CD4-positive, alpha-beta T cell treated with Interleukin-15 for 4 hours (primary cell): ENCODE measurements at regions not wholly inside any gene's neighbourhood (a gene's known extent, or its start where the extent isn't known, plus 50 kb on each side); places are given as distances from the start of the nearest gene placed in this dataset.

Source experiments
- DNase-seq: peaks from one replicate; pipeline ENCODE4 v3.0.0-alpha.2; 2020; ENCODE audit warnings: low spot score

DNA sequence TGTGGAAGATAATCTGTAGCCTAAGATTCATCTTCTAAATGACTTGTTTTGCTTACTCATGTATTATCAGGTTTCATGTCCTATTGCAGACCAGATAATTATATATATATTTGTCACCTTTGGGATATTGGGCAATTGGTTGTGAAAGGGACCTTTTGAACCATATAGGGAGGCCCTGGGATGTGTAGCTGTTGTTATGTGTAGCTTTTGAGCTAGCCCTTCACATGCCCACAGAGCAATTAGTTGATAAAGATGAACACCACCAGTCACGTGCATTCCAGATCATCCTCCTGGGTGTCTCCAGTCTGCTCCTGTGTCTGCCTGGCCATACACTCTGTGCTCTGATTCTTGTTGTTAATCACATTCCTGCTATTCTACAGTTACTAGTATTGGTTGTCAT is 431.2 kb upstream of the FBXO33 start:
- DNase-seq: no peak

- DNase-seq: no peak
Observed at GRCh38 chr14:39861696-39862095, 429.5 kb upstream of the FBXO33 start.

DNA sequence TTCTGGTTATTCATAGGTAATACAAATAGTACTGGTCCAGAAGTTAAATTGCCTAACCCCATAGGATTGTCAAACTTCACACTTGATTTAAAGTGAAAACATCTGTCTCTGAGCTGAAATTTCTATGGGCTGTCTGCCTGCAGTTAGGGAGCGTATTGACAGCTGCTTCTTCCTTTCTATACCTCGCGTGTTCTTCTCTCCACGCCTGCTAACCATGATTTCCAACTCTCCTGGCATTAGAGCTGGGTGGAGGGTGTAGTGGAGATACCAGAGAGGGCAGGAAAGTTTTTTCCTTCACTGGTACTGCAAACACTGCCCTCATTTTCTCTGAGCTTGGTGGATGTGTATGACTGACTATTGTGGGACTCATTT is 429.0 kb upstream of the FBXO33 start:
- DNase-seq: no peak

GRCh38 chr14:39860596-39861228 is 428.5 kb upstream of the FBXO33 start:
- DNase-seq: no peak

DNA sequence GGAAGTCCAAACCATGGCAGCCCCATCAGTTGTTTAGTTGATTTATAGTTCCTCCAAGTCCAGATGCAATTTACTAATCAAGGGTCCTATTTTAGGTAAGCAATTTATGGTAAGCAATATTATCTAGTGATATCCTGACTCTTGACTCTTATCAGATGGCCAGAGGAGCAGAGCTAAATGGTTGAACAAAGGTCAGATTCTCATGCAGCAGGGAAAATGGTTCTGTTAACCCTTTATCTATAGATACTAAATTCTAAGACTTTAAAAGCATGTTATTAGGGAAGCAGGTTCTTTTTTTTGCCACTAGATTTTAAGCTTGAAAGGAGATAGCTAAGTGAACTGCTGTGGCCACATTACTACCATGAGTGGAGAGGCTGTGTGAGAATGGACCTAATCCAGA is 427.1 kb upstream of the FBXO33 start:
- DNase-seq: no peak

GRCh38 chr14:39857376-39858055 is 425.3 kb upstream of the FBXO33 start:
- DNase-seq: no peak

GRCh38 chr14:39853441-39853840 is 421.2 kb upstream of the FBXO33 start:
- no peak for DNase-seq

GRCh38 chr14:39851202-39851601 is 419.0 kb upstream of the FBXO33 start:
- DNase-seq: no peak

DNA sequence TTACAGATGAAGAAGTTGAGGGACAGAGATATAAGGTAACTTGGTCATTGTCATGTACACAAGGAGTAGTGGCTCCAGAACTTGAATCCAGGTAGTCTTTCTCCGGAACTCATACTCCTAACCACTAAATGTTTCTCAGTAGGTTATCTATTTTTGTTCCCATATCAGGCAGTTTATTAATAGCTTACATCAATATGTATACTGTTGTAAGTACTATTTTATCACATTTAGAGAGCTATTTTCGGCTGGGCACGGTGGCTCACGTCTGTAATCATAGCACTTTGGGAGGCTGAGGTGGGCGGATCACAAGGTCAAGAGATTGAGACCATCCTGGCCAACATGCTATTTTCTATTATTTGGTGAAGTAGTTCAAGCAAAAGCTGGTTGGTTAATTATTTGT is 415.6 kb upstream of the FBXO33 start:
- DNase-seq: no peak

DNA sequence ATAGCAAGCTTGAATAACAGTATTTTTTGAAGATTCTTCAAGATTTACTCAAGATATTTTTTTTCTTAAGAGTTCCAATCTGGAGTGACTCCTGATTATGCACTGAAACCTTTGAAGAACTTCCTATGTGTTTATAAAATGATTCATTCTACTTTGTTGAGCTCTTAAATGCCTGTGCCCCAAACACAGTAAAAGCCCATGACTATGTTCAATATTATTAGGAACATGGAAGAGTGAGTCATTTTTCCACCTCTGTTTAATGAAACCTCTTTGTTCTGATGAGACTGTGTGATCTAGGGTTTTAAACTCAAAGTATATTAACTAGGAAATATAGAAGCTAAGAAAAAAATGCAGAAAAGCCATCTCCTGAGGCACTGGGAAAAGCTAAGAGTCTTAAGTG is 415.0 kb upstream of the FBXO33 start:
- DNase-seq: no peak

DNA sequence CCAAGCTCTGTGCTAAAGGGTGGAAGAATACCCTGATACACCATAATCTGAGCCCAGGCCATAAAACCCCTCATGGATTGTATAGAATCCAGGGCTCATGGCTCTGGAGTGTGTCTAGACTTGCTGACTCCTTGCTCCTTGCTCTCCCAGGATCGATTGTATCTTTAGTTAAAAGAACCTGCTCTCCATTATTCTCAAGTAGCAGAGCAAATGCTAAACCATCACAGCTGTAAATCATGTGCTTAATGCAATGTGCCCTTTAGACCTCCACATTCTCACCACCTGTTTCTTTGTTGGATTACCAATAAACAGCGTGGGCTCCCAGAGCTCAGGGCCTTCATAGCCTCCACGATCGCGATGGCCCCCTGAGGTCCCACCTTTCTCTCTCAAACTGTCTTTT is 411.6 kb upstream of the FBXO33 start:
- DNase-seq: no peak

DNA sequence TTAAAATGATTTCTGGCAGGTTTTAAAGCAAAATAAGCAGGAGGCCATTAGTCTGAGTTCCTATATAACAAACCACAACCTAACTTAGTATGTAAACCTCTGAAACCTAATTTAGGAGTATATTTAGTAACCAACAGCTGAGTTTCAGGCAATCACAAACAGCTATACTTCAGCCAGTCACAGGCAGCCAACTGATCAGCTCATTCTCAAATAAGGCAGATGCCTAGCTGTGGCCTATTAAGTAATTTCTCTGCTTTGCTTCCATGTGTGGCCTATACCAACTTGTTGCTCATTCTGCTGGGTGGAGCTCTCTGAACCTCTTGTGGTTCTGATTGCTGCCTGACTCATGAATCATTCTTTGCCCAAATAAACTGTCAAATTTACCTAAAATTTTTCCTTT is 408.9 kb upstream of the FBXO33 start:
- no peak for DNase-seq

DNA sequence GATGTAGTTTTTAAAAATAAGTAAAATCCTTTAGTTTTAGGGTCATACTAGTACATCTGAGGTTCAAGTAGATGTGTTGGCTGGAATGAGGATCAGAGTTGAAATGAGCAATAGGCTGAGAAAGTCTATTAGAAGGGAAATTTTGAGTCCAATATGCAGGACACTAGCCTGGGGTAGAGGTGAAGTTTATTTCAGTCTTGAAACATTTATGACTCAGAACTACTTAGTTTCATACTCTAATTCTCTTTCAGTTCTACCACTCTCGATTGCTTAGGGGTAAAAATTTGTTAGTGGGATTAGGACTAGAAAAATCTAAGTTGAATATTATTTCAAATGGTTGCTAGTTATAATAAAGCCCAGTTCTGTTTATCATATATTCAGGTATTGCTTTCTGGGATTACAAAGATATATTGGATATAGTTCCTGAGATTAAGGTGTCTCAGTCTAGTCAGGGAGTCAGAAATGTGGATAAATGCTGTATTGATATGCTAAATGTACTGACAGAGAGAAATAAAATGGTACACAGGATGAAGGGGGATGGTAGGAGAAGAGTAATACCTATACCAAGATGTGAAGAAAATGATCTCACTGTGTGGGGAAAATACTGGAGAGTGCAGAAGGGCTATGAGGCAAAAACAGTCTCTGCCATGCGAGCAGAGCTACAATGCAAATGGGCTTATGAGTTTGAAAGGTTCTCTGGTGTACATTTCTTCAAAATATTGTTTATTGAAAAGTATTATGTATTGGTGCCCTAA is 395.8 kb upstream of the FBXO33 start:
- no peak for DNase-seq

DNA sequence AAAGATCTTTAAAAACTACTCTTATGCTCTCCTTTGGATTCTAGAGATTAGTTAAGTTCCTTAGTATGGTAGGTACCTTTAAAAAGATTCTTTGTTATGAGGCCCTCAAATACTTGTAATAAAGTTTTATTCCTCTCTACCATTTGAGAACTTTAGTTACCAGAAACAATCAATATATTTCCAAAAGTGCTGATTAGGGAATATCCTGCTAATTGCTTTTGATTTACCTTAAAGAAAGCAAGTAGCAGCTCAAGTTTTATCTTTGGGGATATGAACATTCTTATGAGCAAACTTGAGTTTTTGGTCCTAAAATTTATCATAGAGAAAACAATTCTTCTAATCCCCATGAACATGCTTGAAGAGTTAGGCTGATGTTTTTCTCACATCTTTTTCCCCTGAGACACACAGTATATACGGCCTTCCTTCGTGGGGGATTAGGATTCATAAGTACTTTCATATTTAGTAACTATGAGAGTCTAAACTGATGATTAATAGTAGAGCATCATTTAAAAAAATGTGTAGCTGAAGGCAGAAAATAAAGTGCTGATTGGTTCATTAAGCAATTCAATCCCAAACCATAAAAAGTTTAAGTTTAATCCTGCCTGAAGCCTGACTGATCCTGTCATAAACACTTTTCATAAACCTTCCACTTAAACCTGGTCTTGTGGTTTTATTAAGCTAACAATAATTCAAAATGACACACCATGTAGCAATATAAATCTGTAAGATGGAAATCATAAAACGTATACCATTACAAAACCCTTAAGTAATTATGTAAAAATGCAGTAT is 380.5 kb upstream of the FBXO33 start:
- DNase-seq: no peak

DNA sequence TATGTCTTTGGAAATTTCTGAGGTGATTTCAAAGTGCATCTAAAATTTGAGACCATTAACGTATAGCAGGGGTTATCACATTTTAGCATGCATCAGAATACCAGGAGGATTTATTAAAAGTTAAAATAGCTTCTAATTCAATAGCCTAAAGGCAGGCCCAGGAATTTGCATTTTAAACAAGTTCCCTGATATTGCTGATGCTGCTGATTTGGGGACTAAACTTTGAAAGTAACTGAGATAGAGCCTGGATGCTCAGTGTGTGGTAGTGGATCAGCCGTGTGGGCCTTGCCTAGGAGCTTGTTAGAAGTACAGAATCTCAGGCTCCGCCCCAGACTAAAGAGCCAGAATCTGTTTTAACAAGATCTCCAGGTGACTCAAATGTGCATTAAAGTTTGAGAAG is 375.0 kb upstream of the FBXO33 start:
- DNase-seq: no peak

DNA sequence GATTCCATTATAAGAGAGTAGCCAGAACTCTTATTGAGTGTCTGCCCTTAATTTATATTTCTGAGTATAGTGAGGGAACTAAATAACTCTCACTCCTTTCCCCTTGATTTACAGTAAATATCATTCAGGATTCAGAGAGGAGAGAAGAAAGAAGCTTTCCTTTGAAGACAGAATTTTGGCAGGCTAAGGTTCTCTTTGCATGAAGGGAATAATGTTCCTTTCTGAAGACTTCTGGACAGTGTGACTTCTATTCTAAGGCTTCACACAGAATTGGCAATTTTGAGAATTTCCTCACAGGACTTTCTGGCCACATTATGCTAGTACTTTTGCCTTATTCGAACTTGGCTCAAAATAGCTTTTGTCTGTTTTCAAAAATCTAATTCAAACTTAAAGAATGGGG is 352.2 kb upstream of the FBXO33 start:
- DNase-seq: no peak

DNA sequence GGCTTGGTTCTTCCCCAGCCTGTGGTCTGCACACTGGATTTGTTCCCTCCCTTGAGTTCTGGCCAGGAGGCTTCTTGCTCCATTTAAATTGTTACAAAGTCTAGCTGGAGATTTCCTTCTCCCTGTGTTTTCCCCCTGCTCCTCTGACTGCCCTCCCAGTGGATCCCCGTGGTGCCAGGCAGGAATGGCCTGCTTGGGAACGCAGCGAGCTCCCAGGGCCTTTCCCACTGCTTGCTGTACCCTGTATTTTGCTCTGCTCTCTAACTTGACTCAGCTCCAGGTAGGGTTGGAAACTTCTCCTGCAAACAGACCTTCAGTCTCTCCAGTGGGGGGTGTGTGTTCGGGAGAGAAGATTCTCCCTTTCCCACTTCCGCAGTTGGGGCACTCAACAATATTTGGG is 349.2 kb upstream of the FBXO33 start:
- DNase-seq: no peak

- DNase-seq: no peak
Observed at GRCh38 chr14:39773387-39774126, 341.3 kb upstream of the FBXO33 start.

DNA sequence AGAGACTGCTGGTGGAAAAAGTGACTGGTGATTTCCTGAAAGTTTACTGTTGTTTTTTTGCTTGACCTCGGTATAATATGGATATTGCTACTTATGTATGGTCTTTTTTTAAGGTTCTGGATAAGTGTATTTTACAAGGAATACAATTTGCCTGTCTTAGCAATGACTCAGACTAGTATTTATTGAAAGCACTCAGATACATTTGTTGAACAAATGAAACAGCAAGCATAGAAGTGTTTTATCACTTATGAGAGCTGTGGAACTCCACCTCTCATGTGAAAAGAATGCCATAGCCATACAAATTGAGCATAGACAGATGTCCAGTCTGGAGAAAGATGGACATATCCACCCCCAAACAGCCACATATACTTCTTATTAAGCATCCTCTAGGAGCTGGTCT is 340.4 kb upstream of the FBXO33 start:
- no peak for DNase-seq

DNA sequence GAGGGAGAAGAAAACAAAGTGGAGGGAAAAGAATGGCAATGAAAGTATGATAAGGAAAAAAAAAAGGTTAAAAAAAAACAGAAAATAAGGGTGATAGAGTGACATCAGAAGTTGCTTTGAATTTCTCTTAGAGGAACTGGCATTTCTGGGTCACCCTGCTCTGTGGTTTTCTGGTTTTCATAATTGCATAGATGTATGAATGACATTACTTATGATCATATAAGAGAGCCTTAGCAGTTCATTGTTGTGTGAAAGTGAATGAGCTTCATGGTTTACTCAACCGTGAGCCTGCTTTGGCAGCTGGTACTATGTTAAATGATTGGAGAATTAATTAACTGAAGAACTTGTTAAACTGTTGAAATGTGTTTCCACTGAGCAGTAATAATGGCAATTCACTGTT is 336.4 kb upstream of the FBXO33 start:
- no peak for DNase-seq

- DNase-seq: no peak
Observed at GRCh38 chr14:39766397-39767000, 334.3 kb upstream of the FBXO33 start.

GRCh38 chr14:39765676-39766075 is 333.4 kb upstream of the FBXO33 start:
- DNase-seq: no peak
